ENCODE measurements at regions not wholly inside any gene's neighbourhood (a gene's known extent, or its start where the extent isn't known, plus 50 kb on each side); places are given as distances from the start of the nearest gene placed in this dataset.
A peak's percentile ranks its signal among the peaks of the same experiment; 100 is the strongest.

DNA sequence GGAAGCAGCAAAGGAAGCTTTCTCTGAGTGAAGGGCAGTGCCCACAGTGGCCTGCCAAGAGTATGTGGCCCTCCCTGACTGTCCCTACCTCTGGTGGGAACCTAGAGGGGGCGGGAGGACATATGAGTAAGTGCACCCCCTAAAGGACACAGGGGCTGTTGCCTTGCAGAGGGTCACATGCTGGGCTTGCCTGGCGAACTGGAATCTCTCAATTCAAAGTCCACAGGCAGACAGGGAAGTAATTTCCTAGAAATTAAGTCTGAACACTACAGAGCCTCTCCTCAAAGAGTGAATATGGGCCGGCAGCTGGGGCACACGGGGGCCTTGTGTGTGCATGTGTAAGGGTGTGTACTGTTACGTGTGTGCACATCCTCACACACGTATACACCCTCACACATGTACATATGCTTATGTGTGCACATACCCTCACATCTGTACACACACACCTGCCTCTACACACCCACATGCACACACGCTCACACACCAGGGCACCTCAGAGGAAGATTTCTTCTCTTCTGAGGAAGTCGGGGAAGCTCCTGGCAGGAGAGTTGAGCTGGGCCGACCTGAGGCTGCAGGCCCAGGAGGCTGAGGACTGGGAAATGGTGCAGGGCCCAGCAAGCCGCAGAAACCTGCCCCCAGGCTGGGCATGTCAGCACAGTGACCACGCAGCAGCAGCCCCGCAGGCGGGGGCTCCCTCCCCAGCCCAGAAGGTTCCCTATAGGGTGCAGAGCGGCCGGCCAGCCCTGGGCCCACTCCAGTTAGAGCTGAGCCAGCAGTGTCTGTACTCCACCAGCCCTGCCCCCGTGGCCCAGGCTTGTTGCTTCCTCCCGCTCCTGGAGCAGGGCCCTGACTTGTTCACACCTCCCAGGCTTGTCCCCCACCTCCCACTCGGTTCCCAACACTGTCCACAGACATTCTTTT, 77.4 kb upstream of the TAF1B start:
- ATAC-seq: no peak
- Histone ChIP-seq H3K27me3 (ENCODE audit: insufficient read depth, low read length) (no peaks in the 10 kb centered on the region), H3K9me2 (ENCODE audit: insufficient read depth) (no peaks in the 10 kb centered on the region), H4K20me1 (ENCODE audit: insufficient read depth) (no peaks in the 10 kb centered on the region), H3K27ac (ENCODE audit: low read depth, low read length) (no peak overlapping the region), H2AFZ (ENCODE audit: low read depth, low read length, poor library complexity, severe bottlenecking) (no peak overlapping the region), H3K4me1 (ENCODE audit: control insufficient read depth in 1 of 2, insufficient read depth in 2 of 2, low read length in 2 of 2) (peaks cover 17 to 22% of the 10 kb centered on the region in 2 experiments; a peak in 3 of 4 replicates), H3K79me2 (ENCODE audit: insufficient read depth, low read length) (no peaks in the 10 kb centered on the region), H3K4me3 (replicated peaks in 1 of 2; ENCODE audit: low read depth in 1 of 2, low read length in 2 of 2) (no peak overlapping the region), H3K4me2 (ENCODE audit: low read length) (no peak overlapping the region), H3K9ac (ENCODE audit: low read length) (no peak overlapping the region), H3K9me3 (ENCODE audit: control insufficient read depth in 1 of 2, insufficient read depth in 1 of 2, low read depth in 1 of 2, low read length in 2 of 2) (no peaks in the 10 kb centered on the region), H3K36me3 (ENCODE audit: control insufficient read depth in 1 of 2, insufficient read depth in 2 of 2, low read length in 2 of 2) (no peaks in the 10 kb centered on the region)
- CTCF ChIA-PET: no interaction called here
- TF ChIP-seq, protein P1, sequence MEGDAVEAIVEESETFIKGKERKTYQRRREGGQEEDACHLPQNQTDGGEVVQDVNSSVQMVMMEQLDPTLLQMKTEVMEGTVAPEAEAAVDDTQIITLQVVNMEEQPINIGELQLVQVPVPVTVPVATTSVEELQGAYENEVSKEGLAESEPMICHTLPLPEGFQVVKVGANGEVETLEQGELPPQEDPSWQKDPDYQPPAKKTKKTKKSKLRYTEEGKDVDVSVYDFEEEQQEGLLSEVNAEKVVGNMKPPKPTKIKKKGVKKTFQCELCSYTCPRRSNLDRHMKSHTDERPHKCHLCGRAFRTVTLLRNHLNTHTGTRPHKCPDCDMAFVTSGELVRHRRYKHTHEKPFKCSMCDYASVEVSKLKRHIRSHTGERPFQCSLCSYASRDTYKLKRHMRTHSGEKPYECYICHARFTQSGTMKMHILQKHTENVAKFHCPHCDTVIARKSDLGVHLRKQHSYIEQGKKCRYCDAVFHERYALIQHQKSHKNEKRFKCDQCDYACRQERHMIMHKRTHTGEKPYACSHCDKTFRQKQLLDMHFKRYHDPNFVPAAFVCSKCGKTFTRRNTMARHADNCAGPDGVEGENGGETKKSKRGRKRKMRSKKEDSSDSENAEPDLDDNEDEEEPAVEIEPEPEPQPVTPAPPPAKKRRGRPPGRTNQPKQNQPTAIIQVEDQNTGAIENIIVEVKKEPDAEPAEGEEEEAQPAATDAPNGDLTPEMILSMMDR (IDR thresholded peaks at IDR 0.05 in 2 of 3, conservative IDR thresholded peaks at IDR 0.05 in 1 of 3; ENCODE audit: borderline replicate concordance in 1 of 3, insufficient read depth in 1 of 3, low read depth in 2 of 3, low read length in 2 of 3): peak in 1 of 3 experiments; percentile 13; a peak in 1 of 6 replicates
- TF ChIP-seq RAD21 (IDR thresholded peaks at IDR 0.05; ENCODE audit: low read depth) (0 out of 2 replicates have a peak, but pooled peaks have one; percentile 23), SP1 (IDR thresholded peaks at IDR 0.05; ENCODE audit: low read depth) (no peak)
- no TSS peak for BruUV-seq (replicated peaks)
- RAD21 ChIA-PET (ENCODE audit: low non-redundant PET in 1 of 2, low total read pairs in 2 of 2, uncharacterized antibody in 2 of 2, unreplicated experiment in 2 of 2): interaction anchor here in 1 of 2 experiments (0.7 kb wide), 1 partner anchor 179 kb away, joined by 3 read pairs; no protein-coding TSS in a partner anchor
- intact Hi-C loops (cut with micrococcal nuclease): no loop called here
- POLR2A ChIA-PET: no interaction called here
- no peak for DNase-seq (ENCODE audit: low read depth, low spot score)

GRCh38 chr2:9767656-9768281, 75.5 kb upstream of the TAF1B start:
- Histone ChIP-seq H3K4me3 (replicated peaks in 1 of 2; ENCODE audit: low read depth in 1 of 2, low read length in 2 of 2) (no peak overlapping the region), H3K79me2 (ENCODE audit: insufficient read depth, low read length) (no peaks in the 10 kb centered on the region), H3K4me1 (ENCODE audit: control insufficient read depth in 1 of 2, insufficient read depth in 2 of 2, low read length in 2 of 2) (peaks cover 17 to 29% of the 10 kb centered on the region in 2 experiments; a peak in 3 of 4 replicates), H2AFZ (ENCODE audit: low read depth, low read length, poor library complexity, severe bottlenecking) (no peak overlapping the region), H3K36me3 (ENCODE audit: control insufficient read depth in 1 of 2, insufficient read depth in 2 of 2, low read length in 2 of 2) (no peaks in the 10 kb centered on the region), H3K9ac (ENCODE audit: low read length) (no peak overlapping the region), H3K27ac (ENCODE audit: low read depth, low read length) (no peak overlapping the region), H3K9me3 (ENCODE audit: control insufficient read depth in 1 of 2, insufficient read depth in 1 of 2, low read depth in 1 of 2, low read length in 2 of 2) (no peaks in the 10 kb centered on the region), H3K27me3 (ENCODE audit: insufficient read depth, low read length) (no peaks in the 10 kb centered on the region), H4K20me1 (ENCODE audit: insufficient read depth) (no peaks in the 10 kb centered on the region), H3K4me2 (ENCODE audit: low read length) (no peak overlapping the region), H3K9me2 (ENCODE audit: insufficient read depth) (no peaks in the 10 kb centered on the region)
- ChIA-PET CTCF (interaction anchor here (2.5 to 4.3 kb wide), 2 partner anchors 10 to 33 kb away, joined by 12 to 26 read pairs; no protein-coding TSS in a partner anchor), RAD21 (ENCODE audit: low non-redundant PET in 1 of 2, low total read pairs in 2 of 2, uncharacterized antibody in 2 of 2, unreplicated experiment in 2 of 2) (no interaction called here), POLR2A (no interaction called here)
- DNase-seq (ENCODE audit: low read depth, low spot score) (no peak), ATAC-seq (no peak)
- BruUV-seq (replicated peaks): no TSS peak
- intact Hi-C loops (cut with micrococcal nuclease): no loop called here
- TF ChIP-seq FOSL1 (IDR thresholded peaks at IDR 0.05; ENCODE audit: low read depth) (no peak), CEBPB (IDR thresholded peaks at IDR 0.05; ENCODE audit: low read depth) (no peak), YY1 (IDR thresholded peaks at IDR 0.05; ENCODE audit: extremely low read depth, insufficient replicate concordance, low read depth, low read length) (no peak), RAD21 (IDR thresholded peaks at IDR 0.05; ENCODE audit: low read depth) (no peak), ATF3 (IDR thresholded peaks at IDR 0.05) (no peak)
- TF ChIP-seq, protein P2, sequence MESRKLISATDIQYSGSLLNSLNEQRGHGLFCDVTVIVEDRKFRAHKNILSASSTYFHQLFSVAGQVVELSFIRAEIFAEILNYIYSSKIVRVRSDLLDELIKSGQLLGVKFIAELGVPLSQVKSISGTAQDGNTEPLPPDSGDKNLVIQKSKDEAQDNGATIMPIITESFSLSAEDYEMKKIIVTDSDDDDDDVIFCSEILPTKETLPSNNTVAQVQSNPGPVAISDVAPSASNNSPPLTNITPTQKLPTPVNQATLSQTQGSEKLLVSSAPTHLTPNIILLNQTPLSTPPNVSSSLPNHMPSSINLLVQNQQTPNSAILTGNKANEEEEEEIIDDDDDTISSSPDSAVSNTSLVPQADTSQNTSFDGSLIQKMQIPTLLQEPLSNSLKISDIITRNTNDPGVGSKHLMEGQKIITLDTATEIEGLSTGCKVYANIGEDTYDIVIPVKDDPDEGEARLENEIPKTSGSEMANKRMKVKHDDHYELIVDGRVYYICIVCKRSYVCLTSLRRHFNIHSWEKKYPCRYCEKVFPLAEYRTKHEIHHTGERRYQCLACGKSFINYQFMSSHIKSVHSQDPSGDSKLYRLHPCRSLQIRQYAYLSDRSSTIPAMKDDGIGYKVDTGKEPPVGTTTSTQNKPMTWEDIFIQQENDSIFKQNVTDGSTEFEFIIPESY (IDR thresholded peaks at IDR 0.05; ENCODE audit: extremely low read depth, insufficient replicate concordance, low read length): no peak
- TF ChIP-seq, protein P1 (IDR thresholded peaks at IDR 0.05 in 2 of 3, conservative IDR thresholded peaks at IDR 0.05 in 1 of 3; ENCODE audit: borderline replicate concordance in 1 of 3, insufficient read depth in 1 of 3, low read depth in 2 of 3, low read length in 2 of 3): no peak

Data from HCT116 (cell line).